ENCODE measurements at regions not wholly inside any gene's neighbourhood (a gene's known extent, or its start where the extent isn't known, plus 50 kb on each side); places are given as distances from the start of the nearest gene placed in this dataset.

DNA sequence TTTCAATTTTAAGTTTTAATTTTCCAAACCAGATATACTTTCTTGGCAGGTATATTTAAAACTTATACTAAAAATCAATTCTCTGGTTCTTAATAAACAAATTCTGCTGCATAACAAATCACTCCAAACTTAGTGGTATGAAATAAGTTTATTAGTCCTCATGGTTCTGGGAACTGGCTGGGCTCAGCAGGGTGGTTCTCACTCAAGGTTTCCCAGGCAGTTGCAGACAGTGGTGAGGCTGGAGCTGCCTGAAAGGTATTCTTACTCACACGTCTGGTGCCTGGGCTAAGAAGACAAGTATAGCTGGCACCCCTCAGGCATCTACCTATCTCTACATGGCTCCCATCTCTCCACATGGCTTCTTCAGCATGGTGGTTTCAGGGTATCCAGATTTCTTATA, 308.2 kb upstream of the CCDC196 start:
- no peak for ATAC-seq (ENCODE audit: low read depth)
- H4K8ac ChIP-seq (ENCODE audit: low read depth in 2 of 2, low read length in 2 of 2), result no peak overlapping the region
- H3K18ac ChIP-seq (ENCODE audit: low read depth, low read length), result no peak overlapping the region
- H4K20me1 ChIP-seq (ENCODE audit: insufficient read depth, low read length), result no peaks in the 10 kb centered on the region
- H3K36me3 ChIP-seq (ENCODE audit: control insufficient read depth, insufficient read depth, low read length), result no peaks in the 10 kb centered on the region
- no CpG with 5 or more reads among the region's 1 CpG for WGBS, 2 experiments (ENCODE audit: extremely low coverage in 2 of 2, insufficient read length in 1 of 2)
- no peak overlapping the region for H2AFZ ChIP-seq (replicated peaks; ENCODE audit: low read length, poor library complexity)
- BruUV-seq (replicated peaks), result no TSS peak
- no peaks in the 10 kb centered on the region for H3K27me3 ChIP-seq (ENCODE audit: control insufficient read depth, insufficient read depth, low read length)
- in situ Hi-C loops (cut with MboI; ENCODE audit: low sequenced_read_pairs) (no loop called here), intact Hi-C loops (cut with micrococcal nuclease) (no loop called here), dilution Hi-C loops (cut with HindIII; ENCODE audit: low sequenced_read_pairs, unreplicated experiment) (no loop called here)
- no peak overlapping the region for H4K5ac ChIP-seq (ENCODE audit: low read depth, low read length)
- ChIA-PET POLR2A (ENCODE audit: unreplicated experiment) (no interaction called here), CTCF (no interaction called here)
- H3K9me3 ChIP-seq (ENCODE audit: control insufficient read depth, insufficient read depth, low read length), result peaks cover 12% of the 10 kb centered on the region
- H2AK9ac ChIP-seq (replicated peaks; ENCODE audit: low read depth, low read length, poor library complexity), result no peak overlapping the region
- no peaks in the 10 kb centered on the region for H3K9me1 ChIP-seq (ENCODE audit: insufficient read depth, low read length)
- no peak overlapping the region for H3K4me3 ChIP-seq (ENCODE audit: insufficient read depth, low read depth, low read length)
- H2BK15ac ChIP-seq (ENCODE audit: low read depth, low read length), result no peak overlapping the region
- H3K56ac ChIP-seq (ENCODE audit: extremely low read depth, insufficient read depth, low read length), result no peak overlapping the region
- no peak for DNase-seq
- H2AK5ac ChIP-seq (ENCODE audit: low read depth, low read length), result no peak overlapping the region
- H3K79me1 ChIP-seq (ENCODE audit: low read depth in 1 of 2, low read length in 2 of 2), result no peaks in the 10 kb centered on the region
- no peak overlapping the region for H3K27ac ChIP-seq (ENCODE audit: insufficient read depth, low read length)
- no peak overlapping the region for H2BK5ac ChIP-seq (ENCODE audit: low read depth, low read length, poor library complexity, severe bottlenecking)
- H2BK120ac ChIP-seq (ENCODE audit: low read depth, low read length), result no peak overlapping the region
- no peak overlapping the region for H3K14ac ChIP-seq (replicated peaks; ENCODE audit: low read depth, low read length)
- no peak overlapping the region for H3K9ac ChIP-seq (ENCODE audit: low read depth, low read length)
- H3K23ac ChIP-seq (ENCODE audit: low read depth, low read length), result no peak overlapping the region
- TF ChIP-seq POLR2A (IDR thresholded peaks at IDR 0.05; ENCODE audit: low read depth, low read length) (no peak), BHLHE40 (IDR thresholded peaks at IDR 0.05; ENCODE audit: low read depth, low read length) (no peak), CHD1 (IDR thresholded peaks at IDR 0.05; ENCODE audit: low read depth, low read length) (no peak), RAD21 (IDR thresholded peaks at IDR 0.05; ENCODE audit: low read length) (no peak), MXI1 (IDR thresholded peaks at IDR 0.05; ENCODE audit: borderline replicate concordance, low read depth, low read length) (no peak), MAZ (IDR thresholded peaks at IDR 0.05; ENCODE audit: borderline replicate concordance, low read depth, low read length) (no peak), RCOR1 (IDR thresholded peaks at IDR 0.05; ENCODE audit: insufficient replicate concordance, low read length) (no peak), NFE2L2 (IDR thresholded peaks at IDR 0.05; ENCODE audit: low read depth, low read length) (no peak), MAFK (IDR thresholded peaks at IDR 0.05; ENCODE audit: low read depth, low read length) (no peak)
- TF ChIP-seq, protein P1, sequence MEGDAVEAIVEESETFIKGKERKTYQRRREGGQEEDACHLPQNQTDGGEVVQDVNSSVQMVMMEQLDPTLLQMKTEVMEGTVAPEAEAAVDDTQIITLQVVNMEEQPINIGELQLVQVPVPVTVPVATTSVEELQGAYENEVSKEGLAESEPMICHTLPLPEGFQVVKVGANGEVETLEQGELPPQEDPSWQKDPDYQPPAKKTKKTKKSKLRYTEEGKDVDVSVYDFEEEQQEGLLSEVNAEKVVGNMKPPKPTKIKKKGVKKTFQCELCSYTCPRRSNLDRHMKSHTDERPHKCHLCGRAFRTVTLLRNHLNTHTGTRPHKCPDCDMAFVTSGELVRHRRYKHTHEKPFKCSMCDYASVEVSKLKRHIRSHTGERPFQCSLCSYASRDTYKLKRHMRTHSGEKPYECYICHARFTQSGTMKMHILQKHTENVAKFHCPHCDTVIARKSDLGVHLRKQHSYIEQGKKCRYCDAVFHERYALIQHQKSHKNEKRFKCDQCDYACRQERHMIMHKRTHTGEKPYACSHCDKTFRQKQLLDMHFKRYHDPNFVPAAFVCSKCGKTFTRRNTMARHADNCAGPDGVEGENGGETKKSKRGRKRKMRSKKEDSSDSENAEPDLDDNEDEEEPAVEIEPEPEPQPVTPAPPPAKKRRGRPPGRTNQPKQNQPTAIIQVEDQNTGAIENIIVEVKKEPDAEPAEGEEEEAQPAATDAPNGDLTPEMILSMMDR (conservative IDR thresholded peaks at IDR 0.05; ENCODE audit: low read depth, low read length), result no peak
- TF ChIP-seq, protein P2, sequence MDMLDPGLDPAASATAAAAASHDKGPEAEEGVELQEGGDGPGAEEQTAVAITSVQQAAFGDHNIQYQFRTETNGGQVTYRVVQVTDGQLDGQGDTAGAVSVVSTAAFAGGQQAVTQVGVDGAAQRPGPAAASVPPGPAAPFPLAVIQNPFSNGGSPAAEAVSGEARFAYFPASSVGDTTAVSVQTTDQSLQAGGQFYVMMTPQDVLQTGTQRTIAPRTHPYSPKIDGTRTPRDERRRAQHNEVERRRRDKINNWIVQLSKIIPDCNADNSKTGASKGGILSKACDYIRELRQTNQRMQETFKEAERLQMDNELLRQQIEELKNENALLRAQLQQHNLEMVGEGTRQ (IDR thresholded peaks at IDR 0.05; ENCODE audit: low read depth, low read length), result no peak
- no peak overlapping the region for H3K4ac ChIP-seq (ENCODE audit: low read depth, low read length)
- no peak overlapping the region for H2BK20ac ChIP-seq (ENCODE audit: low read depth, low read length)
- H4K91ac ChIP-seq (ENCODE audit: insufficient read depth, low read depth, low read length), result no peak overlapping the region
- no peaks in the 10 kb centered on the region for H3K4me1 ChIP-seq (ENCODE audit: control insufficient read depth, insufficient read depth, low read length)
- no peak overlapping the region for H3K4me2 ChIP-seq (ENCODE audit: low read depth, low read length)
